IPS DF 6.9 (cell line): ENCODE measurements at regions not wholly inside any gene's neighbourhood (a gene's known extent, or its start where the extent isn't known, plus 50 kb on each side); places are given as distances from the start of the nearest gene placed in this dataset.
"Not testable (repeated sequence)": the region's sequence is repeated elsewhere in the genome, so short reads cannot be mapped to it uniquely, and the experiment has no call there.

ENCODE experiments used
- DNase-seq: peaks from one replicate; pipeline ENCODE4 v3.0.0-alpha.2; 2013; ENCODE audit warnings: low read depth, low spot score
- H3K27ac ChIP-seq: one replicate; pipeline ENCODE4 v1.5.1; 2013; ENCODE audit warnings: low read length, control low read depth
- H3K27me3 ChIP-seq: 2 replicates; pipeline ENCODE4 v1.6.1; 2013; ENCODE audit warnings: mild to moderate bottlenecking, low read length; ENCODE audit not compliant: control insufficient read depth, insufficient read depth
- H3K36me3 ChIP-seq: 2 replicates; pipeline ENCODE4 v1.6.1; 2013; ENCODE audit warnings: low read length; ENCODE audit not compliant: control insufficient read depth, insufficient read depth
- H3K4me1 ChIP-seq: 2 replicates; pipeline ENCODE4 v1.6.1; 2013; ENCODE audit warnings: low read length; ENCODE audit not compliant: control insufficient read depth, insufficient read depth
- H3K4me3 ChIP-seq: 2 replicates; pipeline ENCODE4 v1.5.1; 2013; ENCODE audit warnings: mild to moderate bottlenecking, low read length
- H3K9me3 ChIP-seq: 2 replicates; pipeline ENCODE4 v1.6.1; 2013; ENCODE audit warnings: low read length, inconsistent platforms; ENCODE audit not compliant: control insufficient read depth, insufficient read depth
- WGBS: extraction: QIAGEN DNeasy Blood & Tissue Kit; methylation state at CpG from one replicate; pipeline ENCODE4 v1.1.7; 2013; ENCODE audit warnings: mixed read lengths, missing lambda C conversion rate; ENCODE audit not compliant: insufficient read length, insufficient coverage; 5-methylcytosine and 5-hydroxymethylcytosine counted together

DNA sequence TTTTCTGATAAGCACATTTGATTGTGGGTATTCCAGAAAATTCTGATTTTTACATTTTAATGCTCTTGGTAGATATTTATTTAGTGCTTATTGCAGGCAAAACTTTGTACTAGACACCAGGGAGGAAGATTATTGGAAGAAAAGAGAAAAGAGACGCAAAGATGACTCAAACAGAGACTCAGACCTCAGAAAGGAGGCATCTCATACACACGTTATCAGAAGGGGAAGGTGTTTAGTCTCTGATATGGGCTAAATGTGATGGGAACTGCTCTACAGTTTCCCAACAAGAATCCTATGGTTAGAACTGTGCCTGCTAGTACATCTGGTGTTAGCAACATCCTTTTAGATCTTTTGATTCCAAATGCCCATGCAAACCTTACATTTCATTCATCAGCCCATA lies 245.6 kb downstream of the KLF5 start:
- no peak overlapping the region for H3K27ac ChIP-seq
- H3K4me3 ChIP-seq = no peak overlapping the region
- H3K4me1 ChIP-seq = no peaks in the 10 kb centered on the region
- H3K27me3 ChIP-seq = no peaks in the 10 kb centered on the region
- no peak for DNase-seq
- no peaks in the 10 kb centered on the region for H3K36me3 ChIP-seq
- no peaks in the 10 kb centered on the region for H3K9me3 ChIP-seq
- WGBS = no CpG with 5 or more reads among the region's 2 CpGs

DNA sequence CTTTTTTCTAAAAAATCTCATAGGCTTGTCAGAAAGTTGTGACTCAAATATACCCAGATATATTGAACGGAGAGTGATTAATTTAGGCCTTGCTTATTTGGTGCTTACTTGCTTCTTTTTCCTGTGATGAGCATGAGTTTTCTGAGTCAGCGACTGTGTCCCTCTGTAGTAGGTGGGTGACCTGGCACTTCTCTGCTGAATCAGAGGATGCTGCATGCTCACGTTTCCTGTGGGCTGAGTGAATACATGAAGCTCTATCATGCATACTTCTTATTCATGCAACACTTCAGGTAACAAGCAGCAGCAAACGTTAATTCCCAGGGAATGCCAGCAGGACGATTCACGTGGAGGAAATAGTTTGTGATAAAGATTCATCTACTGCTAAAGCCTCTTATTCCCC lies 245.0 kb downstream of the KLF5 start:
- no peak overlapping the region for H3K27ac ChIP-seq
- H3K4me3 ChIP-seq = no peak overlapping the region
- WGBS = no CpG with 5 or more reads among the region's 6 CpGs
- H3K9me3 ChIP-seq = no peaks in the 10 kb centered on the region
- no peaks in the 10 kb centered on the region for H3K4me1 ChIP-seq
- H3K27me3 ChIP-seq = no peaks in the 10 kb centered on the region
- DNase-seq = no peak
- H3K36me3 ChIP-seq = no peaks in the 10 kb centered on the region

DNA sequence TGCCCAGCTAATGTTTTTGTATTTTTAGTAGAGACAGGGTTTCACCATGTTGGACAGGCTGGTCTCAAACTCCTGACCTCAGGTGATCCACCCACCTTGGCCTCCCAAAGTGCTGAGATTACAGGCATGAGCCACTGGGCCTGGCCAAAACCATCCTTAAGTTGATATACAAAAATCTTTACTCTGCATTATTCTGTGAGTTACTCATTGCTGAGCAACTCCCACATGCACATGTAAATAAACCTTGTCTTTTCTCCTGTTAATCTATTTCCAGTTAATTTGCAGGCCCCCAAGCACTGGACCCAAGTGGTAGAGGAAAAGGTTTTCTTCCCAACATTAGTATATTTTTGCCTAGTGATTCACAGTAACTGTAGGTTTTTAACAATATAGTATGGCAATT lies 242.8 kb downstream of the KLF5 start:
- H3K36me3 ChIP-seq, H3K4me3 ChIP-seq, H3K27me3 ChIP-seq, H3K9me3 ChIP-seq, H3K4me1 ChIP-seq, H3K27ac ChIP-seq, DNase-seq: not testable (repeated sequence)

DNA sequence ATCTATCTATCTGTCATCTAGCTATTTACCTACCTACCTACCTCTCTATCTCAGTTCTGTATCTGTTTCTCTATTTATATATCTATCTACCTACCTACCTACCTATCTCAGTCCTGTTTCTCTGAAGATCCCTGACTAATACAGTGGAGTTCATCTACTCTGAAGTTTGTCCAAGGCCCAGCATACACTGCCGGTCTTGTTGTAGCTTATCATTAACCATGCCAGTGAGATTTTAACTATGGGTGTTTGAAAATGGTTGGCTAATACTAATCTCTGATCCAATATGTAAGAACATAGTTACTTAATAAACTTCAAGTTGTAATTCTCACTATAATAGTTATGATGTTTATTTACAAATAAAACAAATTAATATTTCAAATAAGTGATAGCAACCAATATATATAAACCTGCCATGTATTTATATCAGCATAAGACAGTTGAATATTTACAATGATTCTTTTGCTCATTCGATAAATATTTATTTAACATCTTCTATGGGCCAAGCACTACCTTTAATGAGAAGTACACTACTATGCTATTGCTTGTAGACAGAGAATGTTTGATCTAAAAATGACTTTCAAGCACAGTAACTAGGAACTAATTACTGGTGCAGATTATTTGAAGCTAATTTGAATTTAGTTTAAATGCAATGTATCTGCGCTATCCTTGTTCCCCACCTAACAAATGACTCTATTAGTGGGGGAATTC lies 242.1 kb downstream of the KLF5 start:
- Histone ChIP-seq H3K9me3 (no peaks in the 10 kb centered on the region), H3K27me3 (no peaks in the 10 kb centered on the region), H3K36me3 (no peaks in the 10 kb centered on the region), H3K4me3 (no peak overlapping the region), H3K4me1 (no peaks in the 10 kb centered on the region), H3K27ac (no peak overlapping the region)
- DNase-seq = no peak
- no CpG with 5 or more reads among the region's 3 CpGs for WGBS

DNA sequence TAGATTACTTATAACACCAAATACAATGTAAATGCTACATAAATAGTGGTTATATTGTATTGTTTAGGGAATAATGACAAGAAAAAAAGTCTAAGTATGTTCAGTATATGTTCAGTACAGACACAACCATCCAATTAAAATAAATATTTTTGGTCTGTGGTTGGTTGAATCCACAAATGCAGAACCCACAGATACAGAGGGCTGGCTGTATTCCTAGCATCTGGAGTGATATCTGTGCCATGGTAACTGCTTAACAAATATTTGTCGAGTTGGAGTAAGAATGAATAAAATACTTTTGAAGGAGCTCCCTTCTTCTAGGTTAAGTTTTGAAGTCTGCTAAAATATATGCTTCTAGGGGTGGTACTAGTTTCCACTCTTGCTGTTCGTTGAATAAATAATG lies 241.0 kb downstream of the KLF5 start:
- no peak for DNase-seq
- Histone ChIP-seq H3K4me3 (no peak overlapping the region), H3K9me3 (no peaks in the 10 kb centered on the region), H3K4me1 (no peaks in the 10 kb centered on the region), H3K27me3 (no peaks in the 10 kb centered on the region), H3K36me3 (no peaks in the 10 kb centered on the region), H3K27ac (no peak overlapping the region)
- WGBS = no CpG with 5 or more reads among the region's 2 CpGs

DNA sequence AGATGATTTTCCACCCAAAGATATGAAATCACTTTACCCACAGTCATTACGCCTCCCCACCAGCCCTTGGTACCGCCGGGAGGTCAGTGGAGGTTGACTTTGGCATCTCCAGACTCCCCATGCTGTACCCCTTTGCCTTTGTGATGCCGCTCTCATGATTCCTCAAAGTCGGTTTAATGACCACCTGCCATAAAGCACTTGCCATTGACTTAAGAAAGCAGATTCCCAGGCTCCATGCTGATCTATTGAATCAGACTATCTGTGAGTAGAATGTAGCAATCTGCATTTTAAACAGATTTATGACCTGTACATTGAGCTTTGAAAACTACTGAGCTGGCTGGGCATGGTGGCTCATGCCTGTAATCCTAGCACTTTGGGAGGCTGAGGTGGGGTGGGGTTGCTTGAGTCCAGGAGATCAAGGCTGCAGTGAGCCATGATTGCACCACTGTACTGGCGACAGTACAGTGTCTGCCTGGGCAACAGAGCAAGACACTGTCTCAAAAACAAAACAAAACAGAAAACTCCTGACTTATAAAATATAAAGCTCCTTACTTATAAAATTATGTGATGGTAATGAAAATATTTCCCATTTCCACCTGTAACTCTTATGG lies 235.2 kb downstream of the KLF5 start:
- H3K27me3 ChIP-seq = no peaks in the 10 kb centered on the region
- no peak overlapping the region for H3K4me3 ChIP-seq
- WGBS = no CpG with 5 or more reads among the region's 6 CpGs
- DNase-seq = peak; percentile 11
- H3K9me3 ChIP-seq = no peaks in the 10 kb centered on the region
- H3K4me1 ChIP-seq = peaks cover 3% of the 10 kb centered on the region; the same call in 1 of the 2 replicates
- H3K27ac ChIP-seq = no peak overlapping the region
- H3K36me3 ChIP-seq = no peaks in the 10 kb centered on the region

DNA sequence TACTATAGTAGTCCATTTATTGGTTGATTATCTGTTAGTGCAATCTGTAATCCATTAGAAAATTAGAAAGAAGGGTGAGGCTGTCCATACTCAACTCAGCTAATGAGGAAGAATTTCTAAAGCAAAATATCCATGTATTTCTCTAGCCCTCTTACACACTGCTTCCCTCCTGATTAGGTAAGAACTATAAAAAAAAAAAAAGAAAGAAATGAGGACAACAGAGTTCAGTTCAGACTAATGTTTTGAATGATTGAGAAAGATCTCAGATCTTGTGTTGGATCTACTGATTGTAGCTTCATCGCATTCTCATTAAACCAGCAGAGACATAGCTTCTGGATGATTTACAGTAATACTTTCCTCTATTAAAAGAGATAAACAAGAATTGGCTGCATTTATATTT lies 233.3 kb downstream of the KLF5 start:
- H3K36me3 ChIP-seq = no peaks in the 10 kb centered on the region
- peaks cover 3% of the 10 kb centered on the region; the same call in 1 of the 2 replicates for H3K4me1 ChIP-seq
- no peaks in the 10 kb centered on the region for H3K9me3 ChIP-seq
- no peak overlapping the region for H3K4me3 ChIP-seq
- no peaks in the 10 kb centered on the region for H3K27me3 ChIP-seq
- no CpG with 5 or more reads among the region's 1 CpG for WGBS
- no peak for DNase-seq
- H3K27ac ChIP-seq = no peak overlapping the region

DNA sequence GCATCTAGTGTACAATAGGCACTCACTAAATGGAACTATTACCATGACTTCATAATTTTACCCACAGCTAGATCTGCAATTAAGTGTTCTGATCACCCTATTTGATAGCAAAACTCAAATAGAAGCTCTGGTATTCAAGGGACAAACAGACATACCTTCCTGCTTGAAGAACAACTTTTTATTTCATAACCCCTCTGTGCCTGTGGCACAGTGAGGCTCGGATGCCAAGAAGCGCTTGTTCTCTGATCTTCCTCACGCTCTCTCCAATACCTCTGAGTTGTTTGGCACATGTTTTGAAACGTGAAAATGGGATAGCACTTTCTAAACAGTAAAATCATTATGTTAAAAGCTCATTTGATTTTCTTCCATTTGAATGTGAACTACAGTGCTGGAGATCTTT lies 232.0 kb downstream of the KLF5 start:
- no peak overlapping the region for H3K4me3 ChIP-seq
- no peaks in the 10 kb centered on the region for H3K36me3 ChIP-seq
- H3K9me3 ChIP-seq = no peaks in the 10 kb centered on the region
- no peaks in the 10 kb centered on the region for H3K27me3 ChIP-seq
- H3K4me1 ChIP-seq = peaks cover 3% of the 10 kb centered on the region; the same call in 1 of the 2 replicates
- no peak overlapping the region for H3K27ac ChIP-seq
- no CpG with 5 or more reads among the region's 4 CpGs for WGBS
- no peak for DNase-seq

DNA sequence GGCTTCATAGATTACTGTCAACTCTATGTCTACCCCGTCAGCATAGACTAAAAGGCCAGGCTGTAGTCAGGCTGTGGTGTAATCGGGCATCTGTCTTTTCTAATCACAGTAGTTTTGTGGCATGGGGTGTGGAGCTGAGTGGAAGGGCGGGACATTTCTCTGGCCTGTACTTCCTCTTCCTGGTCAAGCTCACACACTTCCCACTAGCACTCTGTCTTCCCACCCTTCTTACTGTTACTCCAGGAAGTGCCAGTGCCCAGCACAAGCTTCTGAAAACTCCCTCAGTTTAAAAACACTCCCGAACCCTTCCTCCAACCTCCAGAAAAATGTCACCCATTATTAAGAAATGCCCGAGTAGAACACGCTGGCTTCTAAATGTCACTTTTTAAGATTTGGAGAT lies 229.8 kb downstream of the KLF5 start:
- Histone ChIP-seq H3K4me3 (no peak overlapping the region), H3K36me3 (no peaks in the 10 kb centered on the region), H3K9me3 (no peaks in the 10 kb centered on the region), H3K27ac (no peak overlapping the region), H3K27me3 (no peaks in the 10 kb centered on the region), H3K4me1 (no peaks in the 10 kb centered on the region)
- no CpG with 5 or more reads among the region's 6 CpGs for WGBS
- no peak for DNase-seq

DNA sequence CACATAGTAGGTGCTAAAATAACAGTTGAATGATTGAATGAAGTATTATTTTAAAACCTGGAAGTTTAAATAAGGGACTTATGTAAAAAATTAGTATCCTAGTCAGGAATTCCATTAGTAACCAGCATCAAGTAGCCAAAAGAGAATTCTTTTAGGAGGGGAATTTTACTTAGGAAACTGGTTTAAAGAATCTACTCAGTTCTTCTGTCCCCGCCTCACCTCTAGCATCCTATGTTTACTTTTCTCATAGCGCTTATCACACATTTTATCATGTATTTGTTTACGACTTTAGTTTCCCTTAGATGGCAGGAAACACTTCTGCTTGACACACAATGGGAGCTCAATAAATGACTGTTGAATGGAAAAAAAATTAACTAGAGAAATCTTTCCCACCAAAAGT lies 229.0 kb downstream of the KLF5 start:
- no peak overlapping the region for H3K27ac ChIP-seq
- H3K36me3 ChIP-seq = no peaks in the 10 kb centered on the region
- no CpG with 5 or more reads among the region's 3 CpGs for WGBS
- no peaks in the 10 kb centered on the region for H3K27me3 ChIP-seq
- DNase-seq = no peak
- no peak overlapping the region for H3K4me3 ChIP-seq
- no peaks in the 10 kb centered on the region for H3K9me3 ChIP-seq
- H3K4me1 ChIP-seq = no peaks in the 10 kb centered on the region
